22Rv1 (cell line): ENCODE measurements at regions not wholly inside any gene's neighbourhood (a gene's known extent, or its start where the extent isn't known, plus 50 kb on each side); places are given as distances from the start of the nearest gene placed in this dataset.

Source experiments
- ZFX ChIP-seq: fragments of 450-650 bp; IDR thresholded peaks from 2 replicates; pipeline ENCODE4 v1.6.1; 2017; ENCODE audit warnings: antibody characterized with exemption, borderline replicate concordance
- TF ChIP-seq, protein P1 (sequence below): fragments of 450-650 bp; IDR thresholded peaks from 2 replicates; pipeline ENCODE4 v1.5.1; 2017; ENCODE audit warnings: mild to moderate bottlenecking

DNA sequence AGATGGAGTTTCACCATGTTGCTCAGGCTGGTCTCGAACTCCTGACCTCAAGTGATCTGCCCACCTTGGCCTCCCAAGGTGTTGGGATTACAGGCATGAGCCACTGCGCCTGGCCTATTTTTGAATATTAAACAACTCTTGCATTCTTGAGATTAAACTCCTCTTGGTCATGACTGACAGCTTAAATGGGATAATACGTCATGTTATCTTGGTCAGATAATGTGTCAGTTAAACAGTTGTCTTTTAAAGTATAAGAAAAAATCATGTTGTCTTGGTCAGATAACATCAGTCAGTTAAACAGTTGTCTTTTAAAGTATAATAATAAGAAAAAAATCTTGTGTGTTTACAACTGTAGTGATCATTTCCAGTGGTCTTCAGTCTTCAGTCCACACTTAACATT is 73.6 kb upstream of the SYPL1 start:
- TF ChIP-seq, protein P1, sequence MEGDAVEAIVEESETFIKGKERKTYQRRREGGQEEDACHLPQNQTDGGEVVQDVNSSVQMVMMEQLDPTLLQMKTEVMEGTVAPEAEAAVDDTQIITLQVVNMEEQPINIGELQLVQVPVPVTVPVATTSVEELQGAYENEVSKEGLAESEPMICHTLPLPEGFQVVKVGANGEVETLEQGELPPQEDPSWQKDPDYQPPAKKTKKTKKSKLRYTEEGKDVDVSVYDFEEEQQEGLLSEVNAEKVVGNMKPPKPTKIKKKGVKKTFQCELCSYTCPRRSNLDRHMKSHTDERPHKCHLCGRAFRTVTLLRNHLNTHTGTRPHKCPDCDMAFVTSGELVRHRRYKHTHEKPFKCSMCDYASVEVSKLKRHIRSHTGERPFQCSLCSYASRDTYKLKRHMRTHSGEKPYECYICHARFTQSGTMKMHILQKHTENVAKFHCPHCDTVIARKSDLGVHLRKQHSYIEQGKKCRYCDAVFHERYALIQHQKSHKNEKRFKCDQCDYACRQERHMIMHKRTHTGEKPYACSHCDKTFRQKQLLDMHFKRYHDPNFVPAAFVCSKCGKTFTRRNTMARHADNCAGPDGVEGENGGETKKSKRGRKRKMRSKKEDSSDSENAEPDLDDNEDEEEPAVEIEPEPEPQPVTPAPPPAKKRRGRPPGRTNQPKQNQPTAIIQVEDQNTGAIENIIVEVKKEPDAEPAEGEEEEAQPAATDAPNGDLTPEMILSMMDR = no peak
- no peak for TF ChIP-seq ZFX
